ENCODE measurements at regions not wholly inside any gene's neighbourhood (a gene's known extent, or its start where the extent isn't known, plus 50 kb on each side); places are given as distances from the start of the nearest gene placed in this dataset.

DNA sequence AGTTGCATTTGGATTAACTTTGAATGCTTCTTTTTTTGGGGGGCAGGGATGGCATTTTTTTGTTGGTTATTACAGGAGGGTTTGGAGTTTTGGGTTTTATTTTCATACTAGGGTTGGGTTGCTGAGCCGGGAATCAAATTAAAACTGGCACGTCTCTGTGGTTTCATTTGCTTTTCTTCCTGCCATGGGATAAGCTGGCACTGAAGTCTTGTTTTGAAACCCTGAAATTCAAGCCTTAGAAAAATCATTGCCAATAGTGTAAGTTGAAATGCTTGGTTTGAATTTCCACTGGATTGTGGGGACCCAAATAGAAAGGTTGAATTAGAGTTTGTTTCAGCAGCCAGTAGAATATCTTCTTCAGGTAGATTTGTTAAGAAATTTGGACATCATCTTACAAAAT, 193.1 kb upstream of the DCBLD2 start:
- Histone ChIP-seq H2AFZ (ENCODE audit: low read length) (no peak overlapping the region), H4K20me1 (ENCODE audit: control insufficient read depth, extremely low read depth, insufficient read depth, low read length) (no peaks in the 10 kb centered on the region), H3K9me3 (ENCODE audit: control insufficient read depth, insufficient read depth, low read depth, low read length) (no peaks in the 10 kb centered on the region), H3K9ac (ENCODE audit: insufficient read depth, low read length) (no peak overlapping the region), H3K79me2 (ENCODE audit: control insufficient read depth, insufficient read depth, low read length) (no peaks in the 10 kb centered on the region), H3K27ac (ENCODE audit: insufficient read depth, low read length) (no peak overlapping the region), H3K4me3 (replicated peaks in 1 of 4; ENCODE audit: control extremely low read depth in 1 of 4, insufficient read depth in 1 of 4, low read depth in 3 of 4, low read length in 4 of 4) (no peak overlapping the region), H3K4me2 (ENCODE audit: extremely low read depth, insufficient read depth, low read length) (no peak overlapping the region), H3K36me3 (ENCODE audit: control insufficient read depth, insufficient read depth, low read length) (no peaks in the 10 kb centered on the region), H3K27me3 (ENCODE audit: control insufficient read depth, insufficient read depth, low read length) (no peaks in the 10 kb centered on the region), H3K4me1 (ENCODE audit: control insufficient read depth, extremely low read depth, insufficient read depth, low read length) (no peaks in the 10 kb centered on the region)
- TF ChIP-seq EZH2 (IDR thresholded peaks at IDR 0.05; ENCODE audit: low read length, missing control alignments) = no peak
- TF ChIP-seq, protein P1, sequence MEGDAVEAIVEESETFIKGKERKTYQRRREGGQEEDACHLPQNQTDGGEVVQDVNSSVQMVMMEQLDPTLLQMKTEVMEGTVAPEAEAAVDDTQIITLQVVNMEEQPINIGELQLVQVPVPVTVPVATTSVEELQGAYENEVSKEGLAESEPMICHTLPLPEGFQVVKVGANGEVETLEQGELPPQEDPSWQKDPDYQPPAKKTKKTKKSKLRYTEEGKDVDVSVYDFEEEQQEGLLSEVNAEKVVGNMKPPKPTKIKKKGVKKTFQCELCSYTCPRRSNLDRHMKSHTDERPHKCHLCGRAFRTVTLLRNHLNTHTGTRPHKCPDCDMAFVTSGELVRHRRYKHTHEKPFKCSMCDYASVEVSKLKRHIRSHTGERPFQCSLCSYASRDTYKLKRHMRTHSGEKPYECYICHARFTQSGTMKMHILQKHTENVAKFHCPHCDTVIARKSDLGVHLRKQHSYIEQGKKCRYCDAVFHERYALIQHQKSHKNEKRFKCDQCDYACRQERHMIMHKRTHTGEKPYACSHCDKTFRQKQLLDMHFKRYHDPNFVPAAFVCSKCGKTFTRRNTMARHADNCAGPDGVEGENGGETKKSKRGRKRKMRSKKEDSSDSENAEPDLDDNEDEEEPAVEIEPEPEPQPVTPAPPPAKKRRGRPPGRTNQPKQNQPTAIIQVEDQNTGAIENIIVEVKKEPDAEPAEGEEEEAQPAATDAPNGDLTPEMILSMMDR (conservative IDR thresholded peaks at IDR 0.05 in 1 of 2, IDR thresholded peaks at IDR 0.05 in 1 of 2; ENCODE audit: low read depth in 1 of 2, low read length in 2 of 2) = no peak
- DNase-seq (ENCODE audit: low read depth in 2 of 2) = no peak

- H3K27ac ChIP-seq (ENCODE audit: insufficient read depth, low read length) = no peak overlapping the region
- no peaks in the 10 kb centered on the region for H3K9me3 ChIP-seq (ENCODE audit: control insufficient read depth, insufficient read depth, low read depth, low read length)
- H3K9ac ChIP-seq (ENCODE audit: insufficient read depth, low read length) = no peak overlapping the region
- no peaks in the 10 kb centered on the region for H3K36me3 ChIP-seq (ENCODE audit: control insufficient read depth, insufficient read depth, low read length)
- TF ChIP-seq EZH2 (IDR thresholded peaks at IDR 0.05; ENCODE audit: low read length, missing control alignments) = no peak
- TF ChIP-seq, protein P1 (conservative IDR thresholded peaks at IDR 0.05 in 1 of 2, IDR thresholded peaks at IDR 0.05 in 1 of 2; ENCODE audit: low read depth in 1 of 2, low read length in 2 of 2) = no peak
- no peaks in the 10 kb centered on the region for H3K4me1 ChIP-seq (ENCODE audit: control insufficient read depth, extremely low read depth, insufficient read depth, low read length)
- DNase-seq (ENCODE audit: low read depth in 2 of 2) = no peak
- H2AFZ ChIP-seq (ENCODE audit: low read length) = no peak overlapping the region
- H4K20me1 ChIP-seq (ENCODE audit: control insufficient read depth, extremely low read depth, insufficient read depth, low read length) = no peaks in the 10 kb centered on the region
- no peaks in the 10 kb centered on the region for H3K27me3 ChIP-seq (ENCODE audit: control insufficient read depth, insufficient read depth, low read length)
- no peaks in the 10 kb centered on the region for H3K79me2 ChIP-seq (ENCODE audit: control insufficient read depth, insufficient read depth, low read length)
- no peak overlapping the region for H3K4me2 ChIP-seq (ENCODE audit: extremely low read depth, insufficient read depth, low read length)
- no peak overlapping the region for H3K4me3 ChIP-seq (replicated peaks in 1 of 4; ENCODE audit: control extremely low read depth in 1 of 4, insufficient read depth in 1 of 4, low read depth in 3 of 4, low read length in 4 of 4)
Measured at GRCh38 chr3:99087277-99087676, 185.8 kb upstream of the DCBLD2 start.

DNA sequence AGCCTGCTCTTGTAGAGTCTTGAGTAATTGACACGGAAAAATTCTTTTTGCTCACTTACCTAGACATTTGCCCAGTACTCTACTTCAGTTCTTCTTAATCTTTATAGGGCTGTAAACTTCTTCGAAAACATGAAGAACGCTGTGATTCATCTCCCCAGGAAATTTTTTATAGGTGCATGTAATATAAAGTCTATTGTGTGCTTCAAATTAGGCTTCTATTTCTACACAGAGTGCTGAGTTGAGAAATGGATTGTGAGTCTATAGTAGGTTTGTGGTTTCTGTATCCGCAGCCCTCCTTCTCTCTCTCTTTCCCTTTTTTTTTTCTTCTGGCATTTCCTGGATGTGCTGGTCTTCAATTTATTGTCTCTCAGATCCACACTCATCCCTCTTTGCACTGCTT, 183.3 kb upstream of the DCBLD2 start:
- H3K9me3 ChIP-seq (ENCODE audit: control insufficient read depth, insufficient read depth, low read depth, low read length) = no peaks in the 10 kb centered on the region
- no peaks in the 10 kb centered on the region for H3K4me1 ChIP-seq (ENCODE audit: control insufficient read depth, extremely low read depth, insufficient read depth, low read length)
- no peaks in the 10 kb centered on the region for H3K36me3 ChIP-seq (ENCODE audit: control insufficient read depth, insufficient read depth, low read length)
- H3K27ac ChIP-seq (ENCODE audit: insufficient read depth, low read length) = no peak overlapping the region
- H3K79me2 ChIP-seq (ENCODE audit: control insufficient read depth, insufficient read depth, low read length) = no peaks in the 10 kb centered on the region
- TF ChIP-seq, protein P1 (conservative IDR thresholded peaks at IDR 0.05 in 1 of 2, IDR thresholded peaks at IDR 0.05 in 1 of 2; ENCODE audit: low read depth in 1 of 2, low read length in 2 of 2) = no peak
- TF ChIP-seq EZH2 (IDR thresholded peaks at IDR 0.05; ENCODE audit: low read length, missing control alignments) = no peak
- H3K9ac ChIP-seq (ENCODE audit: insufficient read depth, low read length) = no peak overlapping the region
- H4K20me1 ChIP-seq (ENCODE audit: control insufficient read depth, extremely low read depth, insufficient read depth, low read length) = no peaks in the 10 kb centered on the region
- H3K4me3 ChIP-seq (replicated peaks in 1 of 4; ENCODE audit: control extremely low read depth in 1 of 4, insufficient read depth in 1 of 4, low read depth in 3 of 4, low read length in 4 of 4) = no peak overlapping the region
- no peaks in the 10 kb centered on the region for H3K27me3 ChIP-seq (ENCODE audit: control insufficient read depth, insufficient read depth, low read length)
- H3K4me2 ChIP-seq (ENCODE audit: extremely low read depth, insufficient read depth, low read length) = no peak overlapping the region
- peak in 1 of 2 donors; percentile 7 for DNase-seq (ENCODE audit: low read depth in 2 of 2)
- H2AFZ ChIP-seq (ENCODE audit: low read length) = no peak overlapping the region
